Endothelial cell (in vitro differentiated cells): ENCODE measurements at regions not wholly inside any gene's neighbourhood (a gene's known extent, or its start where the extent isn't known, plus 50 kb on each side); places are given as distances from the start of the nearest gene placed in this dataset.

Experiments used
- DNase-seq: peaks from one replicate; pipeline ENCODE4 v3.0.0; 2021; ENCODE audit warnings: low spot score
- H3K27ac Mint-ChIP-seq: one replicate; pipeline ENCODE4 v1.8.0; 2021; ENCODE audit warnings: mixed read lengths, inconsistent platforms; ENCODE audit not compliant: unreplicated experiment
- H3K27me3 Mint-ChIP-seq: one replicate; pipeline ENCODE4 v1.8.0; 2021; ENCODE audit warnings: mild to moderate bottlenecking, moderate library complexity, mixed read lengths, inconsistent platforms; ENCODE audit not compliant: unreplicated experiment
- H3K36me3 Mint-ChIP-seq: one replicate; pipeline ENCODE4 v1.8.0; 2021; ENCODE audit warnings: mild to moderate bottlenecking, low read depth, mixed read lengths, inconsistent platforms; ENCODE audit not compliant: unreplicated experiment
- H3K4me1 Mint-ChIP-seq: one replicate; pipeline ENCODE4 v1.8.0; 2021; ENCODE audit warnings: mild to moderate bottlenecking, mixed read lengths, inconsistent platforms; ENCODE audit not compliant: unreplicated experiment
- H3K4me3 Mint-ChIP-seq: one replicate; pipeline ENCODE4 v1.8.0; 2021; ENCODE audit warnings: mild to moderate bottlenecking, mixed read lengths, inconsistent platforms; ENCODE audit not compliant: unreplicated experiment
- H3K9me3 Mint-ChIP-seq: one replicate; pipeline ENCODE4 v1.8.0; 2021; ENCODE audit warnings: mixed read lengths, inconsistent platforms; ENCODE audit not compliant: unreplicated experiment
- CTCF ChIP-seq: fragments of 200-600 bp; sonication (generic); IDR thresholded peaks from one replicate; pipeline ENCODE4 v1.5.0; 2021; ENCODE audit warnings: antibody characterized with exemption; ENCODE audit not compliant: unreplicated experiment

GRCh38 chr6:56401477-56402070 is 154.2 kb upstream of the COL21A1 start:
- Mint-ChIP-seq H3K36me3 (no peaks in the 10 kb centered on the region), H3K4me1 (no peaks in the 10 kb centered on the region), H3K27ac (no peak overlapping the region), H3K27me3 (peaks cover 2% of the 10 kb centered on the region), H3K4me3 (no peak overlapping the region), H3K9me3 (no peaks in the 10 kb centered on the region)
- DNase-seq = no peak
- no peak for TF ChIP-seq CTCF

GRCh38 chr6:56400273-56400672 is 152.9 kb upstream of the COL21A1 start:
- TF ChIP-seq CTCF = no peak
- Mint-ChIP-seq H3K4me1 (no peaks in the 10 kb centered on the region), H3K4me3 (no peak overlapping the region), H3K36me3 (no peaks in the 10 kb centered on the region), H3K27me3 (peaks cover 1% of the 10 kb centered on the region), H3K27ac (no peak overlapping the region), H3K9me3 (no peaks in the 10 kb centered on the region)
- DNase-seq = no peak

GRCh38 chr6:56399672-56400263 is 152.4 kb upstream of the COL21A1 start:
- Mint-ChIP-seq H3K27ac (no peak overlapping the region), H3K36me3 (no peaks in the 10 kb centered on the region), H3K27me3 (no peaks in the 10 kb centered on the region), H3K9me3 (no peaks in the 10 kb centered on the region), H3K4me3 (no peak overlapping the region), H3K4me1 (no peaks in the 10 kb centered on the region)
- DNase-seq = no peak
- no peak for TF ChIP-seq CTCF

- Mint-ChIP-seq H3K36me3 (no peaks in the 10 kb centered on the region), H3K27me3 (no peaks in the 10 kb centered on the region), H3K4me1 (no peaks in the 10 kb centered on the region), H3K4me3 (no peak overlapping the region), H3K27ac (no peak overlapping the region), H3K9me3 (no peaks in the 10 kb centered on the region)
- TF ChIP-seq CTCF = no peak
- DNase-seq = no peak
Measured at GRCh38 chr6:56399250-56399671, 151.9 kb upstream of the COL21A1 start.

- Mint-ChIP-seq H3K27ac (no peak overlapping the region), H3K4me3 (no peak overlapping the region), H3K36me3 (no peaks in the 10 kb centered on the region), H3K27me3 (no peaks in the 10 kb centered on the region), H3K9me3 (no peaks in the 10 kb centered on the region), H3K4me1 (no peaks in the 10 kb centered on the region)
- DNase-seq = no peak
- no peak for TF ChIP-seq CTCF
Measured at GRCh38 chr6:56396435-56396834, 149.1 kb upstream of the COL21A1 start.
